ENCODE measurements at regions not wholly inside any gene's neighbourhood (a gene's known extent, or its start where the extent isn't known, plus 50 kb on each side); places are given as distances from the start of the nearest gene placed in this dataset.

DNA sequence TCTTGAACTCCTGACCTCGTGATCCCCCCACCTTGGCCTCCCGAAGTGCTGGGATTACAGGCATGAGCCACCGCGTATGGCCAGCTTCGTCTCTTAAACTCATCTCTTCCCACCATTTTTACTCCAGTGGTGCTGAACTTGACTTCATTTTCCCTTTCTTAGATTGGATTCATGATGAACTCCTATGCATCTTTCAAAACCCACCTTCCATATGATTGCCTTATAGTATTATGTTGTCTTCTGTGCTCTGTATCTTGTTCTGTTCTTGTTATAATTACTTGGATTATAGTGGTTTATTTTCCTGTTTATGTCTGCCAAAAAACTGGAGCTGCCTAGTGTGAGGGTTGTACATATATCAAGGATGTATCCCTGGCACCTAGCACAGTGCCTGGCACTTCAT is 110.8 kb upstream of the GADD45A start:
- DNase-seq (ENCODE audit: low spot score) = no peak
- intact Hi-C loops (cut with DNase I) = loop anchor here in 1 of 2 donors (5.0 kb wide), 1 partner anchor 68 kb away; no protein-coding TSS in a partner anchor

DNA sequence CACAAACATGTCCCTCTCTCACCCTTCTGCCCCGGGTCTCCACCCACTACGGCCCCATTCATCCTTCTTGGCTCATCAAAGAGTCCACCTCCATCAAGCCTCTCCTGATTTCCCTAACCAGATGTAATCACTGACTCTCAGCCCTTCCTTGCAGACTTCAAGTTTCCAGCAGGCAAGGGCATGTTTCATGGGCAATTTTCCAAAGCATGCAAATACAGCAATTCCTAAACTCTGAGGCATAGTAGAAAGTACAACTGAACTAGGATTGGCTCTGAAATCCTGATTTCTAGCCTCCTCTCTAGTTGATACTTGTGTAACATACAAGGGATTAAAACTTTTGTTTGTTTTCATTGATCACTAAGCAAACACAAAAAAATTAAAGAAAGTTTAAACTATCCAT is 109.1 kb upstream of the GADD45A start:
- no peak for DNase-seq (ENCODE audit: low spot score)
- intact Hi-C loops (cut with DNase I) = no loop called here

DNA sequence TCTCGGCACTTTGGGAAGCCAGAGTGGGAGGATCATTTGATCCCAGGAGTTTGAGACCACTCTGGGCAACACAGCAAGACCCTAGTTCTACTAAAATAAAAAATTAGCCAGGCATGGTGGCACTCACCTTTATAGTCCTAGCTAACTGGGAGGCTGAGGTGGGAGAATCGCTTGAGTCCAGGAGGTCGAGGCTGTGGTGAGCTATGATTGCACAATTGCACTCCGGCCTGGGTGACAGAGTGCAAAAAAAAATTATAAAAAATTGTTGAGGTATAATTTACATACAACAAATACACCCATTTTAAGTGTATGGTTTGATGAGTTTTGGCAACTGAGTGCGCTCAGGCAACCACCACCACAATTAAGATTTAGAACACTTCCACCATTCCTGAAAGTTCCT is 108.5 kb upstream of the GADD45A start:
- DNase-seq (ENCODE audit: low spot score) = no peak

DNA sequence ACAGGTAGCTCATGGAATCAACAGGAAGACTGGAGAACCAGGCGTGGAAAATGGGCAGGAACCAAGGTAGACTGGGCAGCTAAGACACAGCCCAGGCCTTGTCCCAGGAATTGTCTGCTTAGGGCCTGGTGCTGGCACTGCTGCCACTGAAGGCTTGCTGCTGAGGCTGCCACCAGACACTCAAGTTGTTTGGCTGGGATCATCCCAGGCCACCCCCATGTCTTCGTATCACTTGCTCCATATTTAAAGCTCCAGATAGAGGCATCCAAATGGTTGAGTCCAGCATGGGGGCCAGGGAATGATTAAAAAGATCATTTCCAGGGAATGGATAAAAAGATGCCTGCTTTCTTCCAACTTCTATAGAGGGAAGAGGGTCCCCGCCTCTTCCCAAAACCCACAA is 107.4 kb upstream of the GADD45A start:
- no peak for DNase-seq (ENCODE audit: low spot score)
- intact Hi-C loops (cut with DNase I) = no loop called here

More for the DNA sequence above, 108.5 kb upstream of the GADD45A start:
- intact Hi-C loops (cut with DNase I) = no loop called here

DNA sequence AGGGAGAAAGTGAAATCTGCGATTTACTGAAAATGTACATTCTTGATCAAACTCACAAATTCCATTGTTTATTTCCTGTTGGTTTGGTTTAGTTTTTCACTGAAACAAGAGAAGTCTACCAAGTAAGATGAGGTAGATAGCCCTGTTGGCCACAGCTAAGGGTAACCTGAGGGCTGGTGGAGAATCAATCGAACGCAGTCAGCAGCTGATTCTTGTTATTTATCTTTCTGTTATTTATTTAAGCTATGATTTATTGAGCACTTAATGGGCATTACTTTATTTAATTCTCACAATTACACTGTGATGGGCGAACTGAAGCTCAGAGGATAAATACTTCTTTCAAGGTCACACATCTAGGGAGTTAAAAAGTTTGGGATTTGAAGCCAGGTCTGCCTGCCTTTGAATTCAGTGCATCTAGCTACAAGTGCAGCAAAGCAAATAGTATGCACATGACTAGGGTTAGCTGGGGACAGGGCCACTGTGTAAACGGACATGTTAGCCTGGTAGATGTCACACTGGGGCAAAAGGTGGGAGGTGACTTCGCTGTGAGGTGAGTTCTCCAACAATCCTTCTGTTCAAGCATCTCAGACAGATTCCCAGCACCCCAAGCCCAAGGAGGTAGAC is 106.5 kb upstream of the GADD45A start:
- intact Hi-C loops (cut with DNase I) = no loop called here
- no peak for DNase-seq (ENCODE audit: low spot score)

DNA sequence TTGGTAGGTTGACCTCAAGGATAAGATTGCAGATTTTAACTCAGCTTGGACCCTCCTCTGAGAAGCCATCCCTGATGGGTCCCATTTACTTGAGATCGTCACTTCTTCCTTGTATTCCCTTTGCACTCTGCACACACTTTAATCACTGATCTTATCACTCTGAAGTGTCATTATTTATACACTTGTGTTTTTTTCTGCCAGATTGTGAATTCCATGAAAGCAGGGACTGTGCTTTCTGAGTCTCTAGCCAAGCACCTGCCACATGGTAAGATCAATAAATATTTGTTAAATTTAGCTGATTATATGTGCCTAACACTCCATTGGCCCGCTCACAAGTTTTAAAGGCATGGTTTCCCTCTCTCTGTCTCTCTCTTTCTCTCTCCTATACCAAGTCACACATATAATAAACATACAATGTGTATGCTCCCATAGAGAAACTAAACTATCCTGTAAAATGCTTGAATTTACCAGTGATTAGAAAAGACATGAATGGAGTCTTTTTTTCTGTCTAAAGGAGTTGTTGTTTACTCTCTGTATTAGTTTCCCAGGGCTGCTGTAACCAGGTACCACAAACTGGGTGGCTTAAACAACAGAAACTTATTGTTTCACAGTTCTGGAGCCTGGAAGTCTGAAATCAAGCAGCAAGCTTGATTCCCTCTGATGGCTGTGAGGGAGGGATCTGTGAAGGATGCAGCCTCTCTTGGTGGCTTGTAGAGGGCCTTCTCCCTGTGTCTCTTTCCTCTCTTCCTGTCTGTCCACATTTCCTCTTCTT is 105.2 kb upstream of the GADD45A start:
- intact Hi-C loops (cut with DNase I) = loop anchor here in 1 of 2 donors (10.0 kb wide), 1 partner anchor 175 kb away; no protein-coding TSS in a partner anchor
- no peak for DNase-seq (ENCODE audit: low spot score)

DNA sequence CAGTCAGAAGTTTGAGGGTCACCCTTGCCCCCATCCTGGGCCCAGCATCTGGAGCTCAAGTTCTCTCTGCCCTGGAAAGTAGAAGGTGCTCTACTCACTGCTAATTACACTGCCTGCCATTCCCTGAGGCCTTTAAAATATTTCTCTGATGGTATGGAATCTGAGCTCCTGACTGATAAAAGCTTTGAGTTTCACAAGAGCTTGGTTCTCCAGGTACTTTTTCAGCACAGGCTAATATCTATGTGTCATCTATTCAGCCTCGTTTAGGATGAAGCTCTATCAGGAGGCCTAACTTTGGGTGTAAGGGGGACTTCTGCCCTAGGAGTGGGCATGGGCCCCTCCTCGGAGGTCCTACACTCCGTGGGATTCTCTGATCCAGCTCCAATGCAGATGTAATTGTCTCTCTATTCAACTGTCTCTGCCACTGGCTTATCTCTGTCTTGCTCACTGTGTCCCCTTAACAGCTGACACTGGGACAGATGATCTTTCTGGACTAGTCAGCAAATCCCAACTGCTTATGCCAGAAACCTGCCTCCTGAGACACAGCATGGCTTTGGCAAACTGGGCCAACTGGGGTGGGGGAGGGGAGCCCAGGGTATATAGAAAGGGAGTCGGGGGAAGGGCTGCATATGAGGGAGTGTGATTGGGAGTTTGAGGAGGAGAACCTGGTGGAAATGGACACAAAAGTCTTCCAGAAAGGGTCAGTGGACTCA is 104.2 kb upstream of the GADD45A start:
- intact Hi-C loops (cut with DNase I) = loop anchor here in 1 of 2 donors (10.0 kb wide), 1 partner anchor 174 kb away; no protein-coding TSS in a partner anchor
- DNase-seq (ENCODE audit: low spot score) = no peak

DNA sequence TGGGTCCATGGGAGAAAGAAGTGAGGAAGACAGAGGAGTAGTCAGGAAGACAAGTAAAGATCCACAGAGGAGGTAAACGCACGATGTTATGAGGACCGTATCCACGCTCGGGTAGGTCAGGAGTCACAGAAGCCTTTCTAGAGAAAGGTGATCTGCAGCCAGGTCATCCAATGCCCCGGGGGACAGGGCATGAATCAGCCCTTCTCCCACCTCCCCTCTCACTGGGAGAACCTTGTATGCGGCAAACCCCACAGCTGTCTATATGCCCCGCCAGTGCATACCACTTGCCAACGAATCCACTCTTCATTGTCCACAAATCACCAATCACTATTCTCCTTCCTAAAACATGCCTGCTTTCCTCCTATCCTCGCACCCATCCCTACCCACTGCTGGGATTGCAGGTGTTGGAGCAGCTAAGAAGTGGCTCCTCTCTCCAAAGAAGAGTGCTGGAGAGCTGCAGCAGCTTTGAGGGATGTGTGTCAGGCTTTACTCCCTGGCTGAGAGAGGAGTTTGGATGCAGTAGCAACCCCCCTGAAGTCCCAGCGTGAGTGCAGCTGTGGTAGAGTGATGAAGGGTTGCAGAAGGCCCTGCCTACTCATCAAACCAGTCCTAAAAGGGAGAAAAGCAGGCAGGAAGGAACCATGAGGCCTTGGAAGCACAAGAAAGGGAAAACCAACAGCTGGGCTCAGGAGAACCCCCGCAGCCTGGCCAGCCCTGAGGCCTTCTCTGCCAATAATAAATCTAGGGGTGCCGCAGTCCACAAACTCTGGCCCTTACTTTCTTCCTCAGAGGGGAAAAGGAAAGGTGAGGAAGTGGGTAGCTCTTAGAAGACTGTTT is 102.2 kb upstream of the GADD45A start:
- no peak for DNase-seq (ENCODE audit: low spot score)

DNA sequence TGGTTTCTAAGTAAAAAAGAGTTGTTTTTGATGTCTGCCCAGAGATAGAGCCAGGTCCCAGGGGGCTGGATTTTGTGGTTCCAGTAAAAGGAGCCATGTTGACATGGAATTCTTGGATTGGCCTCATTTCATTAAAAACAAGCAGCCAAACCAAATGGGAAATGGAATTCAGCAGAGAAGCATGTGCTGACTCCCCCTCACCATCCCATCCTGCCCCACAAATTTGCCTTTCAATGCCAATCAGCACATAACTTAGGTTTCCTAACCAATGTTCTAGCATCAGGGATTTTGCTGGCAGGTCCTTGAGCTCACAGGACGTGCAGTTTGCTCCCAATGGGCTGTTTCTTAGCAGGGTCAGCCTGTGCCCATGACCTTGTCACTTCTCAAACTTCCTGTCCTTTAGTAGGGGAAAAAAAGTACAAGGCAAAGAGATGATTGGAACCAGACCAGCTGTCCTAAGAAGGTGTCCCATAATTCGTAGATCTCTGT is 101.5 kb upstream of the GADD45A start:
- no peak for DNase-seq (ENCODE audit: low spot score)
- intact Hi-C loops (cut with DNase I) = loop anchor here in 1 of 2 donors (10.0 kb wide), 1 partner anchor 171 kb away; no protein-coding TSS in a partner anchor

More for the DNA sequence above, 102.2 kb upstream of the GADD45A start:
- intact Hi-C loops (cut with DNase I) = loop anchor here in 1 of 2 donors (10.0 kb wide), 1 partner anchor 172 kb away; no protein-coding TSS in a partner anchor

DNA sequence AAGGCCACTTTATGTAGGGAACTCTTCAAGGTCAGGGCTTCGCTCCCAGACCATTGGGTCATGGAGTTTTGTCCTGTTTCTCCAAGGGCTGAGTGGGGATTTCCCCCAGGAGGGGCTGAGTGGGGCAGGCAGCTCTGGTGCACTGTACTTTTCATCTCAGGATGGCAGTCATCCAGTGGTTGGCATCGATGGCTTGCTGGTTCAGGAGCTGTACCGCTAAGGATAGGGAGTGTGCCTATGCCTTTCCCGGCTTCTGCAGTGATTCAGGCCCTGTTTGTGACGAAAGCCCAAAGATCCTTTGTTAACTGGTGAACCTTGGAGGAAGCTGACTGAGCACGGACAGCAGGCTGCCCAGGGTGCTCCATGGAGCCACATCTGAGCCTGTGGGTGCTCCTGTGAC is 100.1 kb upstream of the GADD45A start:
- no peak for DNase-seq (ENCODE audit: low spot score)
- intact Hi-C loops (cut with DNase I) = loop anchor here in 1 of 2 donors (10.0 kb wide), 1 partner anchor 170 kb away; no protein-coding TSS in a partner anchor

DNA sequence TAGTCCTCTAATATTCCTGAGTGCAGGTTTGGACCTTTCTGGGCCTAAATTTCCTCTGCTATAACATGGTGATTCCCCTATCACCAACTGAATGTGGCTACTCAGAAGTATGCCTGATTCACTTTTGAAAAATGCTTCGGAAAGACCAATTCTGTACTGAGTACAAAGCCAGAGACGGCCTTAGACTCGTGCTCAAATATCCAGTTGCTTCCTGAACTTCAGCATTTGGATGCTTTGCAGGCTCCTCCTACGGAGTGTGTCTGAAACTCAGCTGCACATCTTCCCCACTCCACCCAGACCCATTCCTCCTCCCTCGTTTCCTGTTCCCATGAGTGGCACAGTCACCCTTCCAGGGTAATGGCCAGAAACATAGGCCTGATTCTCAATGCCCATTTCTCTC is 98.4 kb upstream of the GADD45A start:
- intact Hi-C loops (cut with DNase I) = loop anchor here in 1 of 2 donors (10.0 kb wide), 1 partner anchor 168 kb away; no protein-coding TSS in a partner anchor
- no peak for DNase-seq (ENCODE audit: low spot score)

DNA sequence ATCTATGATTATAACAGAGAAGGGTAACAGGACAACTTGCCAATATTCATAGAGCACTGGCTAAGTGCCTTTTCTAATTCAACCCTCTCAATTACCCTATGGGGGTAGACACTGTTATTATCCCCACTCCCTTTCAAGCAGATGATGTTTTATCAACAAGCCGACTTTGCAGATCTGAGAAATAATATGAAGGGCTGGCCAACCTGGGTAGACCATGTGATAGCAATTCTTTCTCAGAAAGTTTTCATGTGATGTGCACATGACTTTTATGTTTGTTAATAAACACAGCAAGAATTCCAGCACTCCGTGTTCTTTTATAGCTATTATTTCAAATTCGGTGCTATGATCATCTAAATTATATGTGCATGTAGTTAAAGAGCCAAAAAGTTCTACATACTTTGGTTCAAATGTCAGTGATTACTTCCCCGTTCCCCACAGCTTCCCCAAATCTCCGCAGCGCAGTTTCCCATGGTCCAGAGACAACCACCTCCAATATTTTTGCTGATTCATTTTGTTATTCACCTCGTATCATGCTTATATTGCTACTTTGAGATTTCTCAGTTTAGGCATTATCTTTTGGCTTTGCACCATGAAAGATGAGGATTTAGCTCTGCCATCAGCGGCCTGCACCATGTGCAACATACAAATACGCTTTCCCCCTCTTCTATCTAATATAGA is 96.7 kb upstream of the GADD45A start:
- intact Hi-C loops (cut with DNase I) = loop anchor here in 1 of 2 donors (10.0 kb wide), 1 partner anchor 166 kb away; no protein-coding TSS in a partner anchor
- no peak for DNase-seq (ENCODE audit: low spot score)

DNA sequence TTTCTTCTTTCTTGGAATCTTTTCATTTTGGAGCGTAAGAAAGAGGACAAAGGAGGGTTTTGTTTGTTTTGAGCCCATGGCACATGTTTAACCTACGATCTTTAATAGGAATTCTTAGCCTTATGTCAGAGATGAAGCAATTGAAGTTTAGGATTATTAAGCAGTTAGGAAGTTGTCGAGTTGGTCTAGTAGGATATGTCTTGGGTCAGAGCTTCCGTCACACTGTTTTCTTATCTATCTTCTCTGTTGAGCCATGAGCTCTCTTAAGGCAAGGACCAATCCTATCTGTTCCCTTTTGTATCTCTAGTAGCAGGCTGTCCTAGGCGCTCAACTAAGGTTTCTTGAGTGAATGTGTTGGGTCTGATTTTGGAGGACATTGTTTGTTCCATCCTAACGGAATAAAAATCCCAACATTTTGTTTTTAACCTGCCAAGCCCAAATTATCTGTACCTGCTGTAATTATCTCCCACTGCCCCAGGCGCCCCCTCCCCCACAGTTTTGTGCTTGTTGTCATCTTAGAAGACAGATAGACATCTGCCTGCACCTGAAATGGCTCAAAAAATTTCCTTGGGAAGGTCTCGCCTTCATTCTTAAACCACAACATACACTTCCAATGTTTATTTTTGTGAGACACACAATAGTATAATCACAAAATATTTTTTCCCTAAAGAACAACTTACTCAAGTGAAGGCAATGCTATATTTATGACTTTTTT is 95.3 kb upstream of the GADD45A start:
- intact Hi-C loops (cut with DNase I) = loop anchor here in 1 of 2 donors (10.0 kb wide), 1 partner anchor 165 kb away; no protein-coding TSS in a partner anchor
- no peak for DNase-seq (ENCODE audit: low spot score)

DNA sequence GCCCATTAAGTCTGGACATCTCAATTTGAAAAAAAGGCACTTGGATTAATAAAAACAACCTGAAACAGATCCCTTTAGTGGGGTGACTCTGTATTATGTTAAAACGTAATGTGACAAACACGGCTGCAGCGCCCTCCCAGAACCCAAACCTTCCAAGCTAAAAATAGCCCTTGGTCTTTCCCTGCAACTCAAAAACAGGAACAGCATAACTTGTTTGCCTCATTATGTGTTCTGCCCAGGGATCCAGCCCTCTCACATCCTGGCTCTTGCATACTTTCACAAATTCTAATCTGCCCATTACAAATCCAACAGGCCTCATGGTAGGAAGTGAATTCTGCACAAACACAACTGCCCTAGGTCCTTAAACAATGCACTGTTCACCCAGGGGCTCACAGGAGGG is 94.7 kb upstream of the GADD45A start:
- DNase-seq (ENCODE audit: low spot score) = no peak
- intact Hi-C loops (cut with DNase I) = no loop called here

DNA sequence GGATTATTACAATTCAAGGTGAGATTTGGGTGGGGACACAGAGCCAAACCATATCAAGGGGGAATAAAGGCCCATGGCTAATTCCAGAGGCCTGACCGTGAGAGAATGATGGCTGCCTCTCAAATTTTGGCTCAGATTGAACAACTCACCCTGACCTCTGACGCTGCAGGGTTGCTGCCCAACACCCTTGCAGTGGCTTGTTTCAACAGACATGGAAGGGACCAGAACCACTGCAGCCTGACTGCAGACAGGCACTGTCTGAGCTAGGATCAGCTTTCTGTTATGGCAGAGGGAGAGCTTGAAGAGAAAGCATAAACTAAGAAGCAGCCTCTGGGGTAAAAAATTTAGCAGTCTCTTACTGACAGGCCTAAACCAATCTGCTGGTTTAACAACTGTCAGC is 90.2 kb upstream of the GADD45A start:
- no peak for DNase-seq (ENCODE audit: low spot score)
- intact Hi-C loops (cut with DNase I) = no loop called here

DNA sequence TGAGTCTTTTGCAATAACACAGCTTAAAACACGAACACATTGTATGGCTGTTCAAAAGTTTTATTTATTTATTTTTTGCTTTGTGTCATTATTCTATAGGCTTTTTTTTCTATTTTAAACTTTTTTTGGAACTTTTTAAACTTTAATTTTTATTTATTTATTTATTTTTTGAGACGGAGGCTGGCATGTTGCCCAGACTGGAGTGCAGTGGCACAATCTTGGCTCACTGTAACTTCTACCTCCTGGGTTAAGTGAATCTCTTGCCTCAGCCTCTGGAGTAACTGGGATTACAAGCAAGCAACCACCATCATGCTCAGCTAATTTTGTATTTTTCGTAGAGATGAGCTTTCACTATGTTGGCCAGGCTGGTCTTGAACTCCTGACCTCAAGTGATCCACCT is 88.3 kb upstream of the GADD45A start:
- intact Hi-C loops (cut with DNase I) = loop anchor here in 1 of 2 donors (1.0 kb wide), 1 partner anchor 20 kb away; no protein-coding TSS in a partner anchor
- DNase-seq (ENCODE audit: low spot score) = no peak

DNA sequence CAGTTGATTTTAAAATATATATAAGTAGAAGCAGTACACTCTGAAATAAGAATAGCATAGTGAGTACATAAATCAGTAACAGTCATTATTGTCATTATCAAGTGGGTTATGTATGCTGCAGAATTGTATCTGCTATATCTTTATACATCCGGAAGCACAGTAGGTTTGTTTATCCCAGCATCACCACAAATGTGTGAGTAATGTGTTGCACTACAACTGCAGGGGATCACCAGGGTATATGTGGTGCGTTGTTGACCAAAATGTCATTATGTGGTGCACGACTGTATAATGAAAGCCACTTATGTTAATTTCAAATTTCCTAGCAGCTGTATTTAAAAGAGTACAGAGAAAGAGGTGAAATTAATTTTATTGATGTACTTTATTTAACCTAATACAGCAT is 87.7 kb upstream of the GADD45A start:
- intact Hi-C loops (cut with DNase I) = no loop called here
- DNase-seq (ENCODE audit: low spot score) = no peak
